Loucy (cell line): ENCODE measurements at regions not wholly inside any gene's neighbourhood (a gene's known extent, or its start where the extent isn't known, plus 50 kb on each side); places are given as distances from the start of the nearest gene placed in this dataset.

Source experiments
- H2AFZ ChIP-seq: fragments of 200-600 bp; sonication (generic); 2 replicates; pipeline ENCODE4 v1.6.0; 2016; ENCODE audit warnings: antibody characterized with exemption, mild to moderate bottlenecking, low read length, moderate library complexity
- H3F3A ChIP-seq: fragments of 200-600 bp; 2 replicates; pipeline ENCODE4 v1.6.0; 2016; ENCODE audit warnings: antibody characterized with exemption, low read depth, mild to moderate bottlenecking
- H3K27me3 ChIP-seq: fragments of 200-600 bp; sonication (generic); 2 replicates; pipeline ENCODE4 v1.6.1; 2014; ENCODE audit warnings: low read length, mild to moderate bottlenecking; ENCODE audit not compliant: insufficient read depth, poor library complexity, severe bottlenecking
- H3K36me3 ChIP-seq: fragments of 200-600 bp; sonication (generic); 2 replicates; pipeline ENCODE4 v1.6.1; 2016; ENCODE audit warnings: low read length; ENCODE audit not compliant: insufficient read depth
- H3K4me1 ChIP-seq: fragments of 200-600 bp; sonication (generic); 2 replicates; pipeline ENCODE4 v1.5.1; 2014; ENCODE audit warnings: low read length, mild to moderate bottlenecking; ENCODE audit not compliant: insufficient read depth, poor library complexity, severe bottlenecking
- H3K4me2 ChIP-seq: fragments of 200-600 bp; sonication (generic); 2 replicates; pipeline ENCODE4 v1.6.0; 2014; ENCODE audit warnings: antibody characterized with exemption, low read length, low read depth, mild to moderate bottlenecking; ENCODE audit not compliant: poor library complexity, severe bottlenecking
- H3K4me3 ChIP-seq: fragments of 200-600 bp; sonication (generic); 2 replicates; pipeline ENCODE4 v1.5.1; 2014; ENCODE audit warnings: low read length, mild to moderate bottlenecking, mixed read lengths; ENCODE audit not compliant: poor library complexity, severe bottlenecking
- H3K79me2 ChIP-seq: fragments of 200-600 bp; sonication (generic); 2 replicates; pipeline ENCODE4 v1.6.1; 2014; ENCODE audit warnings: low read length; ENCODE audit not compliant: insufficient read depth
- H3K9ac ChIP-seq: fragments of 200-600 bp; sonication (generic); 2 replicates; pipeline ENCODE4 v1.6.0; 2014; ENCODE audit warnings: mild to moderate bottlenecking, low read depth, low read length, moderate library complexity; ENCODE audit not compliant: poor library complexity, severe bottlenecking
- H3K9me2 ChIP-seq: fragments of 200-600 bp; sonication (generic); replicated peaks from 2 replicates; pipeline ENCODE4 v1.6.1; 2016; ENCODE audit warnings: low read depth, low read length, mixed read lengths
- H3K9me3 ChIP-seq: fragments of 200-600 bp; sonication (generic); 2 replicates; pipeline ENCODE4 v1.6.1; 2014; ENCODE audit warnings: mild to moderate bottlenecking, antibody characterized with exemption, low read length, low read depth; ENCODE audit not compliant: insufficient read depth
- H4K20me1 ChIP-seq: fragments of 200-600 bp; sonication (generic); 2 replicates; pipeline ENCODE4 v1.6.0; 2014; ENCODE audit warnings: antibody characterized with exemption, low read length, mild to moderate bottlenecking; ENCODE audit not compliant: insufficient read depth, poor library complexity, severe bottlenecking
- EZH2phosphoT487 ChIP-seq: fragments of 200-600 bp; IDR thresholded peaks from 2 replicates; pipeline ENCODE4 v1.6.1; 2018; ENCODE audit warnings: antibody characterized with exemption, mild to moderate bottlenecking, moderate library complexity, borderline replicate concordance
- TF ChIP-seq, protein P1 (sequence below): fragments of 200-600 bp; sonication (generic); conservative IDR thresholded peaks from 2 replicates; pipeline ENCODE4 v1.5.1; 2014; ENCODE audit warnings: mild to moderate bottlenecking, antibody characterized with exemption, low read length

DNA sequence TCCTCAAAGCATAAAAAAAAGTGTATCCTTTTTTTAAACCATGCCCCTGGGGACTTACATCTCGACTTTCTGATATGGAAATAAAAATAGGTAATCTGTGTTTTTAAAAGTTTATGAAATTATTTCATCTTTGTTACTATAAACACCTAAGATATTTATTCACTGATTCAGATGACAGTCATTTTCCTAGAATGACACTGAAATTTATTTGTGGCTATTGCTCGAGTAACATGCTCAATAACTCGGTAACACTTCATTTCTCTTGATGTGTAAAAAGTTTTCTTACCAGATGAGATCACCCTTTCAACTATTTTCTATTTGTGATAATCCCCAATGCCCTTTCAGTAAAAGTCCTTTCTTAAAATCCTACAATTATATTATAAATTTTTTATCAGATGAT, 495.8 kb downstream of the TTLL7 start:
- Histone ChIP-seq H3K9ac (no peak overlapping the region), H2AFZ (no peak overlapping the region), H3K4me2 (no peak overlapping the region), H3K9me3 (no peaks in the 10 kb centered on the region), H3K79me2 (no peaks in the 10 kb centered on the region), H3K9me2 (no peaks in the 10 kb centered on the region), H3F3A (no peaks in the 10 kb centered on the region), H3K36me3 (no peaks in the 10 kb centered on the region), H4K20me1 (no peaks in the 10 kb centered on the region), H3K27me3 (no peaks in the 10 kb centered on the region), H3K4me1 (no peaks in the 10 kb centered on the region), H3K4me3 (no peak overlapping the region)
- TF ChIP-seq, protein P1, sequence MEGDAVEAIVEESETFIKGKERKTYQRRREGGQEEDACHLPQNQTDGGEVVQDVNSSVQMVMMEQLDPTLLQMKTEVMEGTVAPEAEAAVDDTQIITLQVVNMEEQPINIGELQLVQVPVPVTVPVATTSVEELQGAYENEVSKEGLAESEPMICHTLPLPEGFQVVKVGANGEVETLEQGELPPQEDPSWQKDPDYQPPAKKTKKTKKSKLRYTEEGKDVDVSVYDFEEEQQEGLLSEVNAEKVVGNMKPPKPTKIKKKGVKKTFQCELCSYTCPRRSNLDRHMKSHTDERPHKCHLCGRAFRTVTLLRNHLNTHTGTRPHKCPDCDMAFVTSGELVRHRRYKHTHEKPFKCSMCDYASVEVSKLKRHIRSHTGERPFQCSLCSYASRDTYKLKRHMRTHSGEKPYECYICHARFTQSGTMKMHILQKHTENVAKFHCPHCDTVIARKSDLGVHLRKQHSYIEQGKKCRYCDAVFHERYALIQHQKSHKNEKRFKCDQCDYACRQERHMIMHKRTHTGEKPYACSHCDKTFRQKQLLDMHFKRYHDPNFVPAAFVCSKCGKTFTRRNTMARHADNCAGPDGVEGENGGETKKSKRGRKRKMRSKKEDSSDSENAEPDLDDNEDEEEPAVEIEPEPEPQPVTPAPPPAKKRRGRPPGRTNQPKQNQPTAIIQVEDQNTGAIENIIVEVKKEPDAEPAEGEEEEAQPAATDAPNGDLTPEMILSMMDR = no peak
- TF ChIP-seq EZH2phosphoT487 = no peak

DNA sequence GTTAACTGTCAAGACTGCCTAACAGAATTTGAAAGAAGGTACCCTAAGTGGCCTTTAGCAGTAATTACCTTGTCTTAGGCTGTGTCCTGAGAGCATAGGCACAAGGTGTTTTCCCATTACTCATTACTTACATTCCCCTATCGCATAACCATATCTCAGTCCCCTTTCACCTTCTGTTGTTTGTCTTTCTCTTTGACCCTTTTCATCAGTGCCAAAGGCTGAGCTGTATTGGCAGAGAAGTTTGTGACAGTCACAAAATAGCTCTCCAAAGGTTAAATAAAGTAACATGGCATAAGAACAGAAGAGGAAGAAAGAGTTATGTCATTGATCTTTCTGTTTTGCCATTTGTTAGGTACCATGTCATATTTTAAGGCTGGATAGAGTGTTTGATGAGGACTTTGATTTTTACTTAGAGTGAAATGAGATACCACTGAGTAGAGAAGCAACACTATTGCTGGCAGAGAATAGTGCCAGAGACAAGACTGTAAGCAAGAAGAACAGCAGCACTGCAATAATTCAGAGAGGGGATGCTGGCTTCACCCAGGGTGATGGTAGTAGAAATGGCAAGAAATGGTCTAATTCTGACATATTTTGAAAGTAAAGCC, 497.8 kb downstream of the TTLL7 start:
- Histone ChIP-seq H3K9ac (no peak overlapping the region), H3K79me2 (no peaks in the 10 kb centered on the region), H3K4me2 (no peak overlapping the region), H3K27me3 (no peaks in the 10 kb centered on the region), H3K4me1 (no peaks in the 10 kb centered on the region), H3F3A (no peaks in the 10 kb centered on the region), H4K20me1 (no peaks in the 10 kb centered on the region), H3K36me3 (no peaks in the 10 kb centered on the region), H3K9me2 (no peaks in the 10 kb centered on the region), H3K4me3 (no peak overlapping the region), H3K9me3 (no peaks in the 10 kb centered on the region), H2AFZ (no peak overlapping the region)
- TF ChIP-seq EZH2phosphoT487 = no peak
- TF ChIP-seq, protein P1 = no peak

DNA sequence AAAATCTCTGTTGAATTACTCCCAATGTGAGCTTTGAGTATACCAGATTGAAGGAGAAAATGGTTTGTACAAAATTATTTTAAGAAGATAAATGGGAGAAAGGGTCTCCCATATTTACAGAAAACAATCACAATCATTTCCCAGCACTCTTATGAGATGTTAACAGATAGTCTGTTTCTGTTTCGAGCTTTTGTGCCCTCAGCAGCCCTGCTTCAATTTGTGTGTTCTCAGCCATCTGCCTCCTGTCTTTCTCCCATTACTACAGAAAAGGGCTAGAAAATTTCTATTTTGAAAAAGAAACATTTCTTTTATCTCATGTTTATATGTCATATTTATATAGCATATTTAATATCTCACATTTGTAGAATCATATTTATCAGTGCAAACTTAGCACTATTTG, 498.4 kb downstream of the TTLL7 start:
- Histone ChIP-seq H2AFZ (no peak overlapping the region), H3F3A (no peaks in the 10 kb centered on the region)

More for the DNA sequence above, 498.4 kb downstream of the TTLL7 start:
- Histone ChIP-seq H3K27me3 (no peaks in the 10 kb centered on the region), H3K36me3 (no peaks in the 10 kb centered on the region), H3K9ac (no peak overlapping the region), H3K79me2 (no peaks in the 10 kb centered on the region), H3K4me1 (no peaks in the 10 kb centered on the region), H3K9me2 (no peaks in the 10 kb centered on the region), H3K4me2 (no peak overlapping the region), H3K4me3 (no peak overlapping the region), H3K9me3 (no peaks in the 10 kb centered on the region), H4K20me1 (no peaks in the 10 kb centered on the region)
- no peak for TF ChIP-seq EZH2phosphoT487
- TF ChIP-seq, protein P1 = no peak
